GM18873 (cell line): ENCODE measurements at regions not wholly inside any gene's neighbourhood (a gene's known extent, or its start where the extent isn't known, plus 50 kb on each side); places are given as distances from the start of the nearest gene placed in this dataset.

Experiments used
- ATAC-seq: cut with Tn5 transposase; IDR thresholded peaks from one replicate; pipeline ENCODE4 v1.9.1; 2021; ENCODE audit warnings: mild to moderate bottlenecking, moderate library complexity, moderate number of reproducible peaks; ENCODE audit not compliant: unreplicated experiment, low FRiP score

- ATAC-seq: no peak
Measured at GRCh38 chr3:43185274-43185982, 79.5 kb upstream of the POMGNT2 start.

GRCh38 chr3:43183456-43183855 is 77.6 kb upstream of the POMGNT2 start:
- ATAC-seq: no peak

- peak; percentile 61 for ATAC-seq
Measured at GRCh38 chr3:43181202-43181821, 75.4 kb upstream of the POMGNT2 start.

GRCh38 chr3:43180694-43181093 is 74.8 kb upstream of the POMGNT2 start:
- no peak for ATAC-seq

DNA sequence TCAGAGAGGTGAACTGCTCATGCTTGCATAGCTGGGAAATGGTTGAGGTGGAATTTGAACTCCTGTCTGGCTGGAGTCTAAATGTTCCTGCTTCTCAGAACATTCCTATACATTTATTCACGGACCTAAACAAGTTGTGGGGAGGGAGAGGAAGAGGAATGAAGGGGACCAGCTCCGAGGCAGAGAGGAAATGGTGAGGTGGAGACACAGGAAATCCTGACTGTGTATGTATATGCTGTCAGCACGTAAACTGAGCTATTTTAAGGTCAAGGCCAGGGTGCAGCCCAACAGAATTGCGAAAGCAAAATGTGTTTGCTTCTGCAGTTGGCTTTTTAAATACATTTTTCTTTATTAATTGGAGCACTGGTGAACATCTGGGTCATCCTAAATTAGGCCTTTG is 74.1 kb upstream of the POMGNT2 start:
- ATAC-seq: no peak

- no peak for ATAC-seq
Measured at GRCh38 chr3:43178891-43179366, 73.0 kb upstream of the POMGNT2 start.

GRCh38 chr3:43177085-43177484 is 71.2 kb upstream of the POMGNT2 start:
- ATAC-seq: no peak

- no peak for ATAC-seq
Measured at GRCh38 chr3:43176666-43177065, 70.8 kb upstream of the POMGNT2 start.

DNA sequence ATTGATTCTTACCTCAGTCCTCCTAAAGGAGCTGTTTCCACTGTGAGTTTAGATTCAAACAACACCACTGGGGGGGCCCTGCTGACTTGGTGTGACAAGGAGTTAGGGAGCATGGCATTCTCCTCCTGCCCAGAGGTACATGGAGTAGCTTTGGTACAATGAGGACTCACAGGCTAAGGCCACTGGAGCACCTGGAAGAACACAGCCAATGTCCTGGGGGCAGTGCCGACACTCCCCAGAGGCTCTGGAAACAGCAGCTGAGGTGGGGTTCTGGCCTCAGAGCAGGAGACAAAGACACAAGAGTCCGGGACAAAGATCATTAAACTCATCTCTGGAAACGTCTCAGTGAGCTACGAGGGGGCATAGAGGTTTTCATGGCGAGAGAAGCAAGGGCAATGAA is 69.7 kb upstream of the POMGNT2 start:
- ATAC-seq: no peak

DNA sequence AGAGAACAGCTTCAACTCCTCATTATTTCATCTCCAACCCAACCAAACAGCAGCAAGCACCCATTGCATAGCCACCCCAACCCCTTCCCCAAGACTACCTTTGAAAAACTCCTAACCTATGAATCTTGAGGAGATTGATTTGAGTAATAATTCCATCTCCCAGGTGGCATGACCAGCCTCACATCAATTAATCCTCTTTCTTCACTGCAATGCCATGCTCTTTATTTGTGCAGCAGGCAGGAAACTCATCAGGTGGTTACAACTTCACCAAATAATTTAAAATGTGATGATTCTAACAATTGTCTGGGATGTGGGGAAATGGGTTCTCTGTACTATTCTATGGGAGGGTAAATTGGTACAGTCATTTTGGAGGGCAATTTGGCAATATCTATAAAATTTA is 68.1 kb upstream of the POMGNT2 start:
- no peak for ATAC-seq

- ATAC-seq: no peak
Measured at GRCh38 chr3:43171748-43172147, 65.9 kb upstream of the POMGNT2 start.

- no peak for ATAC-seq
Measured at GRCh38 chr3:43170553-43170952, 64.7 kb upstream of the POMGNT2 start.

- no peak for ATAC-seq
Measured at GRCh38 chr3:43169987-43170386, 64.1 kb upstream of the POMGNT2 start.

DNA sequence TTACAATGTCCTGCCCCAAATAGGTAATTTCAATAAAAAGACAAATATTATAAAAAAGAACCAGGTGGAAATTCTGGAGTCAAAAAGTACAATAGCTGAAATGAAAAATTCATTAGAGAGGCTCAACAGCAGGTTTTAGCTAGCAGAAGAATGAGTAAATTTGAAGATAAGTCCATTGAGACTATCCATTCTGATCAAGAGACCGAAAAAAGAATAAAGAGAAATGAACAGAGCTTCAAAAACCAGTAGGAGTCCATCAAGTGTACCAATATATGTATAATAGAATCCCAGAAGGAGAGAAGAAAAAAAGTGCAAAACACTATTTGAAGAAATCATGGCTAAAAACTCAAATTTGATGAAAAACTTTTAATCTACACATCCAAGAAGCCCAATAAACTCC is 60.5 kb upstream of the POMGNT2 start:
- no peak for ATAC-seq

DNA sequence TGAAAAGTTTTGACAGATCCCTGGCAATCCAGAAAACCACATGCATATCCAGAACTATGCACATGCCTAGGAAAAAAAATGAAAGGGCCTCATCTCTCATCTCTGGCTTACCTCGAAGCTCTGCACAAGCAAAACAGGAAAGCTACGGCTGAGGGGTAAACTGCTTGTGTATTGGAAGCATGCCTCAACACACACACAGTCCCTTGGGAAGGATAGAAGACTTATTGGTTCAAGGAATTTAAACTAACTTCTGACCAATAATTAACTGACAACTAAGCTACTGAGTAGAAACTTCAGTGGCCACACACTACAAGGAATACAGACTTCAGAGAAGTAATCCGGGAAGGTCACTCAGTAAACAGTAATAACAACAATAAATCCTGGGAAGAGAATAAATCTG is 59.9 kb upstream of the POMGNT2 start:
- no peak for ATAC-seq

DNA sequence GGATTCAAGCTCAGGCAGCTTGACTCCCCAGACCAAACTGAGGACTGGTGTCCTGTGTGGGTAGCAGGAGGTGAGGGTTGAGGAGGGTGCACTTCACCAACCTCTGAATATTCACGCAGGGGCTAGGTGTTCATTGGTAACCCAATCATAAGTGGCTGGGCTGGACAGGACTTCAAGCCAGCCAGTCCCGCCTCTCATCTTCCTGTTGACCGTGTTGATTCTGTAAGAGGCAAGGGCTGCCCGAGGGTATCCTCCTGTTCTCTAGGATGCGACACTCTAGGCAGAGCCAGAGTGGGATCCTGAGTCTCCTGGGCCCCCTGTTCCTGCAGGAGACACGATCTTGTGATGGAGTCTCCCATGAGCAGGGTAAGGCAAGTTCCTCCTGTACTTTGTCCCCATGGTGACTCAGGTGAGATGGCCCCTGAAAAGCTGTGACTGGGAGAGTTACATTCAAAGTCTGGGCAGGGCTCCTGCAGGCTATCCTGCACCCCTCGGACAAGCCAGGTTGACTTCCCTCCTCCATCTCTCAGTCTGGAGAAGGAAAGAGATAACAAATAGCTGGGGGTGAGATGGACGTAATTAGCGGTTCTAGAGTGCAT is 58.1 kb upstream of the POMGNT2 start:
- no peak for ATAC-seq

GRCh38 chr3:43162230-43163084 is 56.6 kb upstream of the POMGNT2 start:
- ATAC-seq: no peak

DNA sequence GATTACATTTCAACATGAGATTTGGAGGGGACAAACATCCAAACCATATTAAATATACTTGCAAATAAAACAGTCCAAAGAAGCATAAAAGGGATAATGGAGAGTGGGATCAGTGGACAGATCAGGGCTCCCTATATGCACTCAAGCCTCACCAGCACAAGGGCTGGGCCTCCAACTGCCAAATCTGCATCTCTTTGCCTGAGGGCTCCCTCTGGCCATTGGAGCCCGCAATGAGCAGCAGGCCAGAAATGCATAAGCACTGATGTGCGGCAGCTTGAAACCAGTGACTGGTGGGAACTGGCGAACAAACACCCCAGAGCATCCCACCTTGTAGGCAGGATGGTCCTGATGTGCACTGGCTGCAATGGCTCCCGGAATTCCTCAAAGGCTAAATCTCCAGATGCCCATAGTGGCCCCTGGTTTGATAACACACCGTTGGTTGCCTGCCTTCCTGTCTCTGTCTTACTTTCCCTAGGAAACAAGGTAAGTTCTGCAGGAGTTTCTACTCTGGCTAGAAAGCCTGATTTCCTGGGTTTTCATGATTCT is 55.9 kb upstream of the POMGNT2 start:
- ATAC-seq: no peak

- ATAC-seq: no peak
Measured at GRCh38 chr3:43160664-43161063, 54.8 kb upstream of the POMGNT2 start.

- no peak for ATAC-seq
Measured at GRCh38 chr3:43159876-43160255, 54.0 kb upstream of the POMGNT2 start.
